Gastroesophageal sphincter (tissue), 3 donors: ENCODE measurements at regions not wholly inside any gene's neighbourhood (a gene's known extent, or its start where the extent isn't known, plus 50 kb on each side); places are given as distances from the start of the nearest gene placed in this dataset.

Experiments
- POLR2AphosphoS5 ChIP-seq: sonication (generic); formaldehyde crosslinking; IDR thresholded peaks from one replicate; pipeline ENCODE4 v1.6.1; 2017; ENCODE audit warnings: antibody characterized with exemption
- TF ChIP-seq, protein P1 (sequence below), 4 experiments: fragments of 200-600 bp in 2 of 4; fragments of 450-650 bp in 2 of 4; sonication (generic) in 1 of 4; IDR thresholded peaks; one replicate each; pipeline ENCODE4 v1.5.1; 2017 to 2019; ENCODE audit warnings: antibody characterized with exemption in 4 of 4, mild to moderate bottlenecking in 2 of 4, moderate library complexity in 2 of 4

DNA sequence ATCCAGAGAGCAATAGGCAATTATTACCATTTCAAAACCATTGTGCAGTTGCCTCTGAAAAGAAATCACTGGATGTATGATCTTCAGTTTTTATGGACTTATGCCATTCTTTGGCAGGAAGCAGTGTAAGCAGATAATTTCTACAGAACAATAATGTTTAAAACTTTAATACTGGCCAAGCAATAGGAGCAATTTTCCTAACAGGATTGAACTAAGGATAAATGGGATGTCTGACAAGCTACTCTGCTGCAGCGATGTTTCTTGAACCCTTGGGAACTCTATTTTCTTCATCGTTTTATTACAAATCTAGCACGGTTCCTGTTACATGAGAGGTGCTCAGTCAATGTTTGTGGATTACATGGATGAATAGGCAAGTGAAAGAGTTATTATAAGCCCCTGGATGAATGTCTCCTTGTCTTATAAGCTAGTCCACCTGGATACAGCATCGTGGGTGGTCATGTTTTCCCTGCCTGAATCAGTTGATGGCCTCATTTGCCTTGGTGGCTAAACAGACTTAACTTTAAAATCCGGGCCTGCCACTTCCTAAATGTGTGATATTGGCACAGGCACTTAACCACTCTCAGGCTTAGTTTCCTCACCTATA is 68.2 kb upstream of the MDM1 start:
- TF ChIP-seq, protein P1, sequence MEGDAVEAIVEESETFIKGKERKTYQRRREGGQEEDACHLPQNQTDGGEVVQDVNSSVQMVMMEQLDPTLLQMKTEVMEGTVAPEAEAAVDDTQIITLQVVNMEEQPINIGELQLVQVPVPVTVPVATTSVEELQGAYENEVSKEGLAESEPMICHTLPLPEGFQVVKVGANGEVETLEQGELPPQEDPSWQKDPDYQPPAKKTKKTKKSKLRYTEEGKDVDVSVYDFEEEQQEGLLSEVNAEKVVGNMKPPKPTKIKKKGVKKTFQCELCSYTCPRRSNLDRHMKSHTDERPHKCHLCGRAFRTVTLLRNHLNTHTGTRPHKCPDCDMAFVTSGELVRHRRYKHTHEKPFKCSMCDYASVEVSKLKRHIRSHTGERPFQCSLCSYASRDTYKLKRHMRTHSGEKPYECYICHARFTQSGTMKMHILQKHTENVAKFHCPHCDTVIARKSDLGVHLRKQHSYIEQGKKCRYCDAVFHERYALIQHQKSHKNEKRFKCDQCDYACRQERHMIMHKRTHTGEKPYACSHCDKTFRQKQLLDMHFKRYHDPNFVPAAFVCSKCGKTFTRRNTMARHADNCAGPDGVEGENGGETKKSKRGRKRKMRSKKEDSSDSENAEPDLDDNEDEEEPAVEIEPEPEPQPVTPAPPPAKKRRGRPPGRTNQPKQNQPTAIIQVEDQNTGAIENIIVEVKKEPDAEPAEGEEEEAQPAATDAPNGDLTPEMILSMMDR (IDR thresholded peaks at IDR 0.05): no peak
- no peak for TF ChIP-seq POLR2AphosphoS5
